ENCODE measurements at regions not wholly inside any gene's neighbourhood (a gene's known extent, or its start where the extent isn't known, plus 50 kb on each side); places are given as distances from the start of the nearest gene placed in this dataset.

DNA sequence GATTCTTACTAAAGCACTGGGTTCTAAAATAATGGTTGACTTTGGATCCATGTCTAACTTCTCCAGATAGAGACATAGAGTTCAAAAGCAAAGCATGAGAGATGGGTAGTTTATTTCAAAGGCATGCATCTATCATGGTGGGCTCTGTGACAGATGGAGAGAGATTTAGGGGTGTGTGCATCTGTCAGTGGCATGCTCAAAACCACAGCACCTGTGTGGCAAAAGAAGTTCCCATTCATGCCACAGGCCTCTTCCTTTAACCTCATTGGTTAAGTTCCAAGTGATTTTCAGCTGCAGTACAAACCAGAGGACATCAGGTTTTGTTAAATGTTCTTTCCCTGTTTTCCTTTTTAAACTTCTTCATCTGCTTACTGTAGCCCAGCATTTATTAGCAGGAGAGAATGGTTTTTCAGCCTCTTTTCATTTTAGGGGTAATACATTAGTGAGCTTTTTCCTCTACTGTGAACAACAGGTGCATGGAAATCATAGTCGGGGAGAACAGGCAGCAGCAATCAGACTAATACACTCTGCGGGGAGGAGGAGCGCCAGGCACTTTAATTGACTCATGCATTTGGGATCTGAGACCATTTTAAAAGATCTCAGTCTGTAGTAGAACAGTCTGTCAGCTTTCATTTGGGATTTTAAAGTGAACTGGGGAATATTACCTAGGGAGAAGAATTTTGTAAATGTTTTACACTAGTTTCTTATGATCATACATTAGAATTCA is 52.4 kb upstream of the UPP2 start:
- DNase-seq = no peak

DNA sequence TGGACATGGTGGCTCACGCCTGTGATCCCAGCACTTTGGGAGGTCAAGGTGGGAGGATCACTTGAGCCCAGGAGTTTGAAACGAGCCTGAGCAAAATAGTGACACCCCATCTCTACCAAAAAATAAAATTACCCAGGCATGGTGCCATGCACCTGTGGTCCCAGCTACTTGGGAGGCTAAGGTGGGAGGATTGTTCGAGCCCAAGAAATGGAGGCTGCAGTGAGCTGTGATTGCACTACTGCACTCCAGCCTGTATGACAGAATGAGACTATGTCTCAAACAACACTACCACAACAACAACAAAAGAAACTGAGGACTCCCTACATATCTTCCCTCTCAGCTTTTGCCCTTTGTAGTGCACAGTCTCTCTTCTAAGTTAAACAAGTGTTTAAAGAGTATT is 53.3 kb upstream of the UPP2 start:
- no peak for DNase-seq

DNA sequence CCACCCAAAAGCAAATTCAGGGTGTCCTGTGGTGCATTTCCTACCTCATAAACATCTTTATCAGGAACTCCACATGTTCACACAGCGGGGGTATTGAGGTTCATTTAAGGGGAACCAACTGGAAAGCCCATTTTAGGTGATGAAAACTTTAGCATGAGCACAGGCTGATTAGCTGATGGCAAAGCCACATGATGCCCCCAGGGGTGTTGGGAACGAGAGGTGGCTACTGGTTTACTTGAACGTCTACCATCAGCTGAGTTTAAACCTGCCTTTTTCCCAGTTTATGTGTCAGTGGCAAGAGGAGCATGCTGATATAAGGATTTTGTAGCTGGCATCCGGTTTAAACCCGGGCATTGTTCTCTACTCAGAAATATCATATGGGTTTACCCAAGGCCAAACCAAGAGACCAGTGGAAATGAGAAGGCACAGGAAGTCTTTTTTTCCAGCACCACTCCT is 54.5 kb upstream of the UPP2 start:
- DNase-seq = no peak

DNA sequence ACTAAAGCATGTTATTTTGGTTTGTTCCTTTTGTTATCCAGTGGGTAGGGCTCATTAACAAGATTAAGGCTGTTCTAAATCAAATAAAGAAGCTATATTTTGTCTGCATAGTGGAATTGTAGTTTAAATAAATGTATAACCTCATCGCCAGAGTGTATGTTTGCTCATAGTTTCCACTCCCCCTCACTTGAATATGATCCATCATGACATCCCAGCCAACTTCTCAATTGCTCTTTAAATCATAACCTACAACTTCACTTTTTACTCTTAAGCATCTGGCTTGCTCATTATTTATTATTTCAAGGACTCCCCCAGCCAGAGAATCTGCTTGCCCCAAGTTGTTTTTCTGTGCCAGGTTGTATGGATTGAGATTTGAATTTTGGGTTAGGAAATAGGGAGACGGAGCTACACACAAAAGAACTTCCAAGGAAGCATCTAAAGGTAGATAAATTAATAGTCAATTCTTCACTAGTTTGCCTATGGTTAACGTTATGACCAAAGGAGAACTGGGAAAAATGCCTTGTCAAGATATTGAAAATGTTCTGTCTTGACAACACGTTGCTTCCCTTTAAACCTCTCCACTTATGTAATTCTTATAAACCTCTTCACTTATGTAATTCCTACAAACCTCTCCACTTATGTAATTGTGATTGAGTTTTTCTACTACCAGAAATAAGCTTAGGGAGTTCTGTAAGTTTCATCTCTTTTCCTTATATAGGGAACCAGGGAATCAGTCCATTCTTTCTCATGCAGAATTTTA is 55.4 kb upstream of the UPP2 start:
- DNase-seq = no peak

DNA sequence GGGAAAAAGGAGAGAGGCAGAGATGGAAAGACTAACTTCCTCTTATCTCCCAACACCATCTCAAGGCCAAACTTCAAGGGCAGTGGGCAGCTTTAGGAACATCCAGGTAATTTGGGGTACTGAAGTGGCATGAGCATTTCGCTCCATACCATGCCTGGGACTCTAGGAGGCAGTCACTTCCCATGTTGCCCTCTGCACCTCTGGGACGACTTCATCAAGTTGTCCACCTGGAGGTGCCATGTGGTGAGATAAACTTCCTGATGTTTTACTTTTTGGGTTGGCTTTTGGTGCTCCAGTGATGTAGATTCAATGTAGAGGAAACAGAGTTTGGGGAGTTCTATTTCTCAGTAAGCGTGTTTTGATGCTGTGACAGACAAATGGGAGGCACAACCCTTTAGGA is 56.3 kb upstream of the UPP2 start:
- DNase-seq = no peak

DNA sequence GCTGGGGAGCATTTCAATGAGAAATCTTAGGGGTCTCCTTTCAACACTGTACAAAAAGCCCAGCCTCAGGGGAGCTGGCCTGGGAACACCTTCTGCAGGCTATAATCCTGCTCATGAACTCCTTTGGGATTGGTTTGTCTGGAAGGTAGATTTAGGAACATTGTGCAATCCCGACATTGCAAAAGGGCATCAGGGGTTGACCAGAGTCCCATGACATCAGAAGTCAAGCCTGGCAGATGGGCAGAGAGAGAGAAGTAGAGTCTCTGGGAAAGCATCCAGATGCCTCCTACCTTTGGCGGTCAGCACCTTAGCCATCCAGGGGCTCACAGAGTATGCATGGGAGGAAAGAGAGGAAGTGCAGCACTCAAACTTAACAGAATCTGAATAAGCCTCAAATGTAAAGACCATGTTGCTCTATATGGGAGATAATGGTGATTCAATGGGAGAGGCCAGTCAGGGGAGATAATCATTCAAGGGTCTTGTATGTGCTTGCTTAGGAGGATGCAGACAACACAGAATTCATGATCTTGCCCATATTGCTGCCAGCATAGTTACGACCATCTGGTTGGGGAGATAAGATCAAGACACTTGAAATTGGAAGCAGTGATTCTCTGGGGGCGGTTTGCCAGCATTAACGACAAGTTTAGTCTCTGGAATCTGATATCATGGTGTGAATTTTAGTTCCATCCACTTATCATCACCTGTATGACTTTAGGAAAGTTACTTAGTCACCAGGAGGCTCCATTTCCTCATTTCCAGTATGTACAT is 58.3 kb upstream of the UPP2 start:
- no peak for DNase-seq

DNA sequence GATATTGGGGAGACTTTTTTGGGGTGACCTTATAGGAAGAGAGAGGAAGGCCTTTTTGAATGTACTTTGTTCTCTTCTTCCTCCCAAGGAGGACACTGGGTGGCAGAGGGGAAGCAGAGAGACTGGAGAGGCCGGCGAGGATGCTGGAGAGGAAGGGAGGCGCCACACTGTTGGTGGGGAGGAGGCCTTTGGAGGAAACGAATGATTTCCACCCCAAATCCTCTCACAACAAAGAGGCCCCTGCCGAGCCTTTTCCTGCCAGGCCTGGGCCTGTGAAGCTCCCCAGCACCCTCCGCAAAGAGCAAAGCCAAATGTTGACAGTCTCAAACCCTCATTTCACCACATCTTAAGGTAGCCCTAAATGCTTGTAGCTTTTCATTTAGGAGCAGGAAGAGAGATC is 59.0 kb upstream of the UPP2 start:
- no peak for DNase-seq

DNA sequence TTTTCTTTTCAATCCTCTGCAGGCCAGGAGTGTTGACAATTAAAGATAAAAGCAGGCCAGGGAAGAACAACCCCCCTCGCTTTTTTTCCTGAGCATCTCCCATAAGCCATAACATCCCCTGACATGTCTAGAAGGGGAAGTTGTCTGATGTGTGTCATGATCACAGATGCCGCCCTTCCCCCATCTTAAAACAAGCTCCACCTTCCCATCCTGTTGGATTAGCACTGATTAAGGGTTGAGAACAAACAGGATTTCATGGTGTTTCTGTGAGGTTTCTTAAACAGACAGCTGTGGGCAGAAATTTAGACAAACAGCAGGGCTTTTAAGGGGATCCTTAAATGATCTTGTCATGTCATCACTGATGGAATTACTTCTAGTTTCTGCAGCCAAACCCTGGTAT is 59.4 kb upstream of the UPP2 start:
- DNase-seq = no peak

DNA sequence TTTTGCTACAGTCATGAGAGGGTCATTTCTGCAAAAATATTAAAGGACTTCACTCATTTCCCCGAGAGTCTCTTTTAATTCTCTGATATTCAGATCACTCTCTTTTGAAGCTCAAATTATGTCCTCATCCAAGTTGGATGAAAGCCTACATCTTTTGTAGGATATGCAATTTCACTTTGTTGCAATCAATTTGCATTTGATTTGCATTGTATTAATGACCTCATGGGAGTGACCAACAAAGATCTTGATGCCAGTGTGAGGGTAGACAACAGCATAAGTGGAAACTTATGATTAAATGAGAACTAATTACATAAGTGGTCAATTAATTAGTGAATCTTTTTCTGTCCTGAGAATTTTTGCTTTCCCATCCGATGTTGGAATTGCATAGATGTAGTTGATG is 60.3 kb upstream of the UPP2 start:
- no peak for DNase-seq

DNA sequence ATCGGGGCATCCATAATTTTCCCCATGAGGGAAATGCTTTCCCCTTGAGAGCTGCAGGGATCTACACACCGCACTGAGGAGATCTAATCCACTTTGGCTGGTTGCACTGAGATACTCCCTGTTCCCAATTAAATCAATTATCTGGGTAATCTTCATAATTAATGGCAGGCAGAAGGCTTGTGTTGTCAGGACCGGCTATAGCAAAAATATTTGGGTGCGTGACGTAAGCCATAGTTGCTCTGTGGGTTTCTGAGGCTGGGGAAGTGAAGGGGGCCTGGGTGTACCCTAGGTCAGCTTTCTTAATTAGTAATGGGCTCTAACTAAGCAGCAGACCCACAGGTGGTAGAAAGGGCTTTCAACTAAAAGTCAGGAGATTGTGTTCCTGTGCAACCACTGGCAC is 62.8 kb upstream of the UPP2 start:
- DNase-seq = no peak

DNA sequence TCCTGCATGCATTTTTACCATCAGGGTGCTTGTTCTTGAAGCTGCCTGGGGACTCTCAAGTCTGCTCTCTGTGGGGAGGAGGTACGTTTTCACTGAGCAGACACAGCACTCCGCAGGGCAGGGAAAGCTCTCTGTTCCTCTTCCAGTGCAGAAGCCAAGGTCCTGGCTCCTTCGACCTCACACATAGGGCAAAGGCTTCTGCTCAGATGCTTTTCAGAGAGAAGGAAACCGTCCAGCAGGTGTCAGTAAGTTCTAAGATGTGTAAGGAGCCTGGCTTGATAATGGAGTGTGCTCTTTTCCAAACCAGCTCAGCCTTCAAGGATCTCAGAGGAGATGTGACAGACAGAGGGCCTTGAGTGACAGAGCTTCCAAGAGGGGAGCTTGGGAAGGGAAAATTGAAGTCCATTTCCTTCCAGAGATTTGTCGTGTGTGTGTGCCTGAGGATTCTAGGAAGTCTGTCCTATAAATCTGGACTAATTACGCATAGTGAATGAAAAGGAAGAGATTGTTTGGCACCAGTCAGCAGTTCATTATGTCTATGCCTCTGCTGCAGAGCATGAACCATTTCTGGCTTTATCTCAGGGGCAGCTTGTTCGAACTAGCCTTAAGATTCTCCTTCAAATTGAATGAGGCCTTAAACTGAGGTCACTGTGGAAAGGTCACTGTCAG is 67.3 kb upstream of the UPP2 start:
- peak; percentile 44 for DNase-seq

DNA sequence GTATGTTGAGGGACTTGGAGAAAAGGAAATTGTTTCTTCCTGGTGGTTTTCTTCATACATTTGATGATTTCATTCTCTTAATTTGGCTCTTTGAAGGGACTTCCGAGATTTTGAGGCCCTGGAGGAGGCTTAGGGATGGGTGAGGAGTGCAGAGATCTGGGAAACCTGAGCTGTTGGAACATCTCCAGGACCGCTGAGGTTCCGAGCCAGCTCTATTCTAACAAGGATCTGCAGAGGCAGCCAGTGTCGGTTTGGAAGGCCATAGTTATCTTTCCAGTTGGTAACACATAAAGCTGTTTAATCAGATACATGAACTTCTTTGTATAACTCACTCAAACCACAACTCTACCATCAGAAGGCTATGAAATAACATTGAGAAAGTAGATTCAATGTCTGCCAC is 70.3 kb upstream of the UPP2 start:
- DNase-seq = no peak

DNA sequence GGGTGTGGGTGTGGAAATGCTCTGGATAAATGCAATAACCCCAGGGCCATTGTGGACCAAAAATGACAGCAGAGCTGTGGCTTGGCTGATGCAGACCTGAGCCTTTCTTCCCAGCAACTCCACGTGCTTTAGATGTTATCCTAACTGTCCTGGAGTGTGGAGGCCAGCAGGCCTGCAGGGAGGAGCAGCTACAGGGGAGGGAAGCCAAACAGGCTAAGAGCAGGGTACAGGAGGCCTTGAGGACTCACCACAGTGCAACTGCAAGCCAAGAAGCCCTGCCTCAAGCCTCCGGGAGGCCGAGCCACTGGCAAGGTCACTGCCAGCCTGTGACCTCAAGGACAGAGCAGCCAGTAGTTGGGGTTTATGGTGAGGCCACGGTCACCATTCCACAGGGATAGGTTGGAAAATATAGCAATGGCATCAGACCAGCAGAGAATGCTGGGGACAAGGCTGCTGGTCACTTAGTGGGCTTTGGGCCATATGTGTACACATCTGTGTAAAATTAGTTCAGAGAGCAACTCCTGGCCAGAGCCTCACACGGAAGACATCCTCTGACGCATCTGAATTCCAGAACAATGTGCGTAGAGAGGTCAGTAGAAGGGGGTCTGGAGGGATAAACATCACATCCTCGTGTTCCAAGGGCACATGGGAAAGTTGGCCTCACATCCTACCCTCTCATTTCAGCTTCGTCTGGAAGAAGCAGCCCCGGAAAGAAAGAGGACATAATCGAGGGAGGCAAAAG is 76.2 kb upstream of the UPP2 start:
- DNase-seq = no peak

DNA sequence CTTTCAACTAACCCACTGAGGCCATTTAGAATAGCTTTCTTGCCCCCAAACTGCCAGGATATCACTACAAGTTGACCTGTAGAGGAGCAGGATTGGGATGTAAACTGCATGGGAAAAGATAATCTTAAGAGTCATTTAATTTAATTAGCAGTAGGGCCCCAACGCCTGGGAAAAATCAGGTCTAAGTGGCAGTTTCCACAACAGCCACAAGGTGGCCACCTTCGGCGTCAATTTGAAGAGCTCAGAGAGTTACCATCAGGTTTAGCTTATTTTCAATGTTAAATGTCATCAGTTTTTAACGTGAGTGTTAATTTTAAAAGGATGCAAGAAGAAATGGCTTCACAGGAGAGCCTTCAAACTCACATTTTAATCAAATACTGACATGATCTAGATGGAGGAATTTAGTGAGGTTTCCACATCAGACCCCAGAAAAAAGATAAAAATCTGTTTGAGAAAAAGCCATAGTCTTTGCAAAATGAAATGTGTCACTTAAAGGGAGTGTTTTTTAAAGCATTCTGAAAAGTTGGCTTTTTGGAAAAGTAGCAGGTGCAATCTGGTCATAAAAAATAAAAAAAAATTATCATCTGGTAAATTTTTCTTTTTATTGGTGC is 77.3 kb upstream of the UPP2 start:
- DNase-seq = peak; percentile 25

DNA sequence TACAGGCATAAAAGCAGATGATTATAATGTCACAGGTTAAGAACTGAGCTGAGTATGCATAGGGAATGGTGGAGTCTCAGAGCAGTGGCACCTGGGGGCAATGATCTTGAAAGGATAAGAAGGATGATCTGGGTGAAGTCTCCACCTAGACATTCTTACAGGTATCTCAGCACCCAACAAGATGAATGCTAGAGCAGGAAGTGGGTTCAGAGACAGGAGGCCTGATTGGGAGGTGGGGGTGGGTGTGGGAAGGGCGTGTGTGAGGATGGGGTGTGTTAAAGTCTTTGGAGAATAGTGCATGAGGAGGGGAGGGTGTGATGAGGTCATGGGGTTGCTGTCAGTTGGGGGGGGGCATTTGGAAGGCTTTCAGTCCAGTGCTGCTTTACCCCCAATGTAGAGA is 78.8 kb upstream of the UPP2 start:
- no peak for DNase-seq

DNA sequence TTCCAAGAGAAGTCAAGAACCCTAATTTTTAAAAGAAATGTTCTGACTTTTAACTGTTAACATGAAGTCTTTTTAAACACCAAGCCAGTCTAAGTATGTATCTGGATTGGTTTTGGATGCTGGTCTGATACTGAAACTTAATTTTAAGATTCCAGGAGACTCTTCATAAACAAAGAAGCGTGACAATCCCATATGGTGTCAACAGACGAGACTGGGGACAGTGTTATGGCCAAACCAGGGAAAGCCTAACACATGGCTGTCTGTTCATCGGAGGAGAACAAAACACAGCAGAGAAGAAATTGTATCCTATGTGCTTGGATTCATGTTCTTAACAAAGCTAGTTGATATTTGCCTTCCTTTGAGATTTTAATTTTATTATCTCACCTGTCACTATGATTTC is 80.5 kb upstream of the UPP2 start:
- no peak for DNase-seq

DNA sequence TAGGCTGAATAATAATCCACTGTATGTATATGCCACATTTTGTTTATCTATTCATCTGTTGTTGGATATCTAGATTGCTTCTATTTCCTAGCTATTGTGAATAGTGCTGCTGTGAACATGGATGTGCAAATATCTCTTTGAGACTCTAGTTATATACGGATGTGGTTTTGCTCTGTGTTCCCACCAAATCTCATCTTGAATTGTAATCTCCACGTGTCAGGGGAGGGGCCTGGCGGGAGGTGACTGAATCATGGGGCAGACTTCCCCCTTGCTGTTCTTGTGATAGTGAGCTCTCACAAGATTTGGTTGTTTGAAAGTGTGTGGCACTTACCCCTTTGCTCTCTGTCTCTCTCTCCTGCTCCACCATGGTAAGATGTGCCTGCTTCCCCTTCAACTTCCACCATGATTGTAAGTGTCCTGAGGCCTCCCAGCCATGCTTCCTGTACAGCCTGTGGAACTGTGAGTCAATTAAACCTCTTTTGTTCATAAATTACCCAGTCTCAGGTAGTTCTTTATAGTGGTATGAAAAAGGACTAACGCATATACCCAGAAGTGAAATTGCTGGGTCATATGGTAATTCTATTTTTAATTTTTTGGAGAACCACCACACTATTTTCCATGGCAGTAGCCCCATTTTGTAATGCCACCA is 86.1 kb upstream of the UPP2 start:
- no peak for DNase-seq

DNA sequence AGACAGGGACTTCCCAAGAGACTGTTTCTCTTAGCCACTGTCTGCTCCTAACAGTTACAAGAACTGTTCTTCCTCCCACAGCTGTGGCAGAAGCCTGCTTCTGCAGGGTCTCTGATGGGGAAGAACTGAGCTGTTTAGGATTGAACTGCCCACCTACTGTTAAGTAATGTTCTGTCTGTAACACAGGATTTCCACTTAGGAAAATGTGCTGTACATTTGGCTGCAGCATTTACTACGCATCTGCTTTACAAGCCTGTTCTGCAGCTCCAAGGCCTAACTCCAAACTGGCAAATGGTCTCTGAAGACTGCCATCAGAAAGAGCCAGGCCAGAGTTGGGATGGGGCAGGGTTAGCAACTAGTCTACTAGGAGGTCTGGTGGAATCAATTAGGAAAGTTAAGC is 87.8 kb upstream of the UPP2 start:
- DNase-seq = no peak

DNA sequence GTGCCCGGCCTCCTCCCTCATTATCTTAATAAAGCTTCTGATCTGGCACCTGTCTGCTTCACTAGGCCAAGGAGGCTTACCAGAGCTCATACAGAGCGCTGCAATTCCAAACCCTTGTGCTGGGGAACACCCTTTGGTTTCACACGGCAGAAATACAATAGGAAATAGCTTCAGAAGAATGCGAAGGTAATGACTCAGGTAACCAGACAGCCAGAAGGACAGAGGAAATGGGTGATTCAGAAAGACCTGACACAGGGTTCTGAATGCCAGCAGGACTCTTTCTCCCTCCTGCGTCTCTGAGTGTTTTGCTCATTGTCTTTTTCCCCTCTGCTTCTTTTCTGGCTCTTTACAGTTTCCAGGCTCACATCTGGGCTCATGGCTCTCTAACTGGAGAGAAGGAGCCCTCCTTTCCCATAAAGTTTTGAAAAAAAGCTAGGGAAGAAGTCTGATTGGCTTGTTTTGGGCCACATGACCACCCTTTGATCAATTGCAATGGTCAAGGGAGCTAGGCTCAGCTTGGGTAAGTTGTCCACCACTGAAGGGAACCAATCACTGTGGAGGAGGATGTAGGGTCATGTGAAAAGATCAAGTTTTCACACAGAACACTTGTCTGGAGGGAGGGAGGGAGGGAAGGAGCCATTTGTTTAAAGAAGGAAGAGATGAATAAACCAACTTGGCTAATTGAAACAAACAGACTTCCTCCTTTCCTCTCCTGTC is 90.5 kb upstream of the UPP2 start:
- DNase-seq = no peak

DNA sequence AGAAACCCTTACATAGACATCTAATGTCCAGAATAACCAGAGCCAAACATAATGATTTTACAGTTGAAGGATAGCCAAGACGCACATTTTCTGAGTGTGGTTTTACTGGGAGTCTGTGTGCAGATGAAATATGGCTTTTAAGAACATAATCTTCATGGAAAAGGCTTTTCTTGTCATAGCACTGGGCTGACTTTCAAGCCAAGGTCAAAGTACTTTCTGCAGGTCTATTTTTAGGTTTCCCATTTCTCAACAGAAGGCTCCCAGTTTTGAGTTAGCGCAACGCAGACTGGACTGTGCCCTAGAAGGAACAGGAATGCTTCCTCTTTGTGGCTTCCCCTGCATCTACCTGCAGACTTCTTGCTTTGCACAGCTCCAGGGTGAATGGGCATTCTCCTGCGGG is 92.3 kb upstream of the UPP2 start:
- no peak for DNase-seq
